Mesothelial cell of epicardium (in vitro differentiated cells): ENCODE measurements at regions not wholly inside any gene's neighbourhood (a gene's known extent, or its start where the extent isn't known, plus 50 kb on each side); places are given as distances from the start of the nearest gene placed in this dataset.
"Not testable (repeated sequence)": the region's sequence is repeated elsewhere in the genome, so short reads cannot be mapped to it uniquely, and the experiment has no call there.

ENCODE experiments used
- DNase-seq, 2 experiments: peaks; one replicate each; pipeline ENCODE4 v3.0.0; 2021; ENCODE audit warnings: low spot score in 2 of 2; ENCODE audit not compliant: unreplicated experiment in 2 of 2
- H3K27ac Mint-ChIP-seq: 2 replicates; pipeline ENCODE4 v1.8.0; 2021; ENCODE audit warnings: mixed read lengths
- H3K27me3 Mint-ChIP-seq: 2 replicates; pipeline ENCODE4 v1.8.0; 2021; ENCODE audit warnings: low read depth, mixed read lengths
- H3K36me3 Mint-ChIP-seq: 2 replicates; pipeline ENCODE4 v1.8.0; 2021; ENCODE audit warnings: mixed read lengths
- H3K4me1 Mint-ChIP-seq: 2 replicates; pipeline ENCODE4 v1.8.0; 2021; ENCODE audit warnings: mixed read lengths
- H3K4me3 Mint-ChIP-seq: 2 replicates; pipeline ENCODE4 v1.8.0; 2021; ENCODE audit warnings: mild to moderate bottlenecking, moderate library complexity, mixed read lengths
- H3K9me3 Mint-ChIP-seq: 2 replicates; pipeline ENCODE4 v1.8.0; 2021; ENCODE audit warnings: mixed read lengths
- CTCF ChIP-seq: fragments of 200-600 bp; sonication (generic); IDR thresholded peaks from one replicate; pipeline ENCODE4 v1.5.0; 2021; ENCODE audit warnings: antibody characterized with exemption; ENCODE audit not compliant: unreplicated experiment

GRCh38 chr4:24179201-24179840 is 289.5 kb upstream of the PPARGC1A start:
- H3K4me1 Mint-ChIP-seq: no peaks in the 10 kb centered on the region
- peaks cover 6% of the 10 kb centered on the region for H3K27me3 Mint-ChIP-seq
- TF ChIP-seq CTCF: no peak
- no peak for DNase-seq
- H3K9me3 Mint-ChIP-seq: peaks cover 12% of the 10 kb centered on the region
- H3K27ac Mint-ChIP-seq: no peak overlapping the region
- no peak overlapping the region for H3K4me3 Mint-ChIP-seq
- no peaks in the 10 kb centered on the region for H3K36me3 Mint-ChIP-seq

GRCh38 chr4:24177443-24177842 is 287.6 kb upstream of the PPARGC1A start:
- H3K27me3 Mint-ChIP-seq, H3K36me3 Mint-ChIP-seq, H3K4me1 Mint-ChIP-seq, DNase-seq, H3K27ac Mint-ChIP-seq, H3K4me3 Mint-ChIP-seq: not testable (repeated sequence)
- peaks cover 12% of the 10 kb centered on the region for H3K9me3 Mint-ChIP-seq

- H3K36me3 Mint-ChIP-seq: no peaks in the 10 kb centered on the region
- peaks cover 5% of the 10 kb centered on the region for H3K27me3 Mint-ChIP-seq
- peaks cover 12% of the 10 kb centered on the region for H3K9me3 Mint-ChIP-seq
- no peak for DNase-seq
- H3K27ac Mint-ChIP-seq: no peak overlapping the region
- no peak for TF ChIP-seq CTCF
- no peak overlapping the region for H3K4me3 Mint-ChIP-seq
- H3K4me1 Mint-ChIP-seq: no peaks in the 10 kb centered on the region
Observed at GRCh38 chr4:24175707-24176106, 285.9 kb upstream of the PPARGC1A start.

GRCh38 chr4:24174602-24175001 is 284.8 kb upstream of the PPARGC1A start:
- no peak overlapping the region for H3K27ac Mint-ChIP-seq

GRCh38 chr4:24172406-24172805 is 282.6 kb upstream of the PPARGC1A start:
- H3K36me3 Mint-ChIP-seq: no peaks in the 10 kb centered on the region
- DNase-seq: no peak
- H3K4me3 Mint-ChIP-seq: no peak overlapping the region
- H3K4me1 Mint-ChIP-seq: no peaks in the 10 kb centered on the region
- H3K27me3 Mint-ChIP-seq: peaks cover 10% of the 10 kb centered on the region
- H3K27ac Mint-ChIP-seq: no peak overlapping the region
- H3K9me3 Mint-ChIP-seq: peaks cover 8% of the 10 kb centered on the region
- no peak for TF ChIP-seq CTCF

More at GRCh38 chr4:24174602-24175001, 284.8 kb upstream of the PPARGC1A start:
- Mint-ChIP-seq H3K4me3 (no peak overlapping the region), H3K27me3 (peaks cover 7% of the 10 kb centered on the region), H3K4me1 (no peaks in the 10 kb centered on the region), H3K9me3 (peaks cover 12% of the 10 kb centered on the region), H3K36me3 (no peaks in the 10 kb centered on the region)
- TF ChIP-seq CTCF: no peak
- DNase-seq: no peak

- Mint-ChIP-seq H3K4me1 (no peaks in the 10 kb centered on the region), H3K4me3 (no peak overlapping the region), H3K27ac (no peak overlapping the region), H3K27me3 (peaks cover 10% of the 10 kb centered on the region), H3K36me3 (no peaks in the 10 kb centered on the region), H3K9me3 (no peaks in the 10 kb centered on the region)
- DNase-seq: no peak
- TF ChIP-seq CTCF: no peak
Observed at GRCh38 chr4:24169956-24170355, 280.1 kb upstream of the PPARGC1A start.
